Neural crest cell (in vitro differentiated cells): ENCODE measurements at regions not wholly inside any gene's neighbourhood (a gene's known extent, or its start where the extent isn't known, plus 50 kb on each side); places are given as distances from the start of the nearest gene placed in this dataset.
"Not testable (repeated sequence)": the region's sequence is repeated elsewhere in the genome, so short reads cannot be mapped to it uniquely, and the experiment has no call there.

ENCODE experiments used
- DNase-seq: peaks from one replicate; pipeline ENCODE4 v3.0.0; 2021; ENCODE audit warnings: low read depth, mixed read lengths, low spot score
- H3K27ac Mint-ChIP-seq: one replicate; pipeline ENCODE4 v1.8.0; 2021; ENCODE audit warnings: mild to moderate bottlenecking, mixed read lengths; ENCODE audit not compliant: unreplicated experiment
- H3K27me3 Mint-ChIP-seq: 2 replicates; pipeline ENCODE4 v1.8.0; 2021; ENCODE audit warnings: low read depth, mild to moderate bottlenecking, mixed read lengths
- H3K36me3 Mint-ChIP-seq: 2 replicates; pipeline ENCODE4 v1.8.0; 2021; ENCODE audit warnings: low read depth, mild to moderate bottlenecking, mixed read lengths
- H3K4me1 Mint-ChIP-seq: 2 replicates; pipeline ENCODE4 v1.8.0; 2021; ENCODE audit warnings: mixed read lengths
- H3K4me3 Mint-ChIP-seq: one replicate; pipeline ENCODE4 v1.8.0; 2021; ENCODE audit warnings: mild to moderate bottlenecking, mixed read lengths
- H3K9me3 Mint-ChIP-seq: 2 replicates; pipeline ENCODE4 v1.8.0; 2021; ENCODE audit warnings: mixed read lengths
- CTCF ChIP-seq: fragments of 200-600 bp; sonication (generic); conservative IDR thresholded peaks from 2 replicates; pipeline ENCODE4 v1.5.0; 2021; ENCODE audit warnings: antibody characterized with exemption, mild to moderate bottlenecking

- no peak overlapping the region for H3K27ac Mint-ChIP-seq
- peaks cover 5% of the 10 kb centered on the region for H3K4me1 Mint-ChIP-seq
- no peaks in the 10 kb centered on the region for H3K27me3 Mint-ChIP-seq
- H3K4me3 Mint-ChIP-seq, result no peak overlapping the region
- TF ChIP-seq CTCF, result no peak
- DNase-seq, result no peak
- no peaks in the 10 kb centered on the region for H3K9me3 Mint-ChIP-seq
- no peaks in the 10 kb centered on the region for H3K36me3 Mint-ChIP-seq
Observed at GRCh38 chr16:26413780-26414179, 652.9 kb upstream of the C16orf82 start.

GRCh38 chr16:26419458-26419857 lies 647.3 kb upstream of the C16orf82 start:
- H3K27ac Mint-ChIP-seq, H3K9me3 Mint-ChIP-seq, H3K36me3 Mint-ChIP-seq, DNase-seq, H3K4me3 Mint-ChIP-seq, H3K4me1 Mint-ChIP-seq: not testable (repeated sequence)
- H3K27me3 Mint-ChIP-seq, result peaks cover 11% of the 10 kb centered on the region

GRCh38 chr16:26430618-26431017 lies 636.1 kb upstream of the C16orf82 start:
- no peak overlapping the region for H3K4me3 Mint-ChIP-seq
- peaks cover 8% of the 10 kb centered on the region for H3K27me3 Mint-ChIP-seq
- no peak overlapping the region for H3K27ac Mint-ChIP-seq
- H3K9me3 Mint-ChIP-seq, result peaks cover 5% of the 10 kb centered on the region
- TF ChIP-seq CTCF, result no peak
- DNase-seq, result no peak
- H3K36me3 Mint-ChIP-seq, result no peaks in the 10 kb centered on the region
- no peaks in the 10 kb centered on the region for H3K4me1 Mint-ChIP-seq

GRCh38 chr16:26433807-26434206 lies 632.9 kb upstream of the C16orf82 start:
- H3K27ac Mint-ChIP-seq, result no peak overlapping the region
- no peak for DNase-seq
- H3K4me1 Mint-ChIP-seq, result no peaks in the 10 kb centered on the region
- H3K4me3 Mint-ChIP-seq, result no peak overlapping the region
- H3K9me3 Mint-ChIP-seq, result peaks cover 5% of the 10 kb centered on the region
- TF ChIP-seq CTCF, result no peak
- no peaks in the 10 kb centered on the region for H3K36me3 Mint-ChIP-seq
- peaks cover 5% of the 10 kb centered on the region for H3K27me3 Mint-ChIP-seq

GRCh38 chr16:26441178-26441577 lies 625.5 kb upstream of the C16orf82 start:
- no peak overlapping the region for H3K27ac Mint-ChIP-seq
- DNase-seq, result no peak
- no peak for TF ChIP-seq CTCF
- H3K27me3 Mint-ChIP-seq, result no peaks in the 10 kb centered on the region
- no peak overlapping the region for H3K4me3 Mint-ChIP-seq
- peaks cover 4% of the 10 kb centered on the region for H3K9me3 Mint-ChIP-seq
- H3K36me3 Mint-ChIP-seq, result no peaks in the 10 kb centered on the region
- H3K4me1 Mint-ChIP-seq, result peaks cover 10% of the 10 kb centered on the region

GRCh38 chr16:26442321-26442720 lies 624.4 kb upstream of the C16orf82 start:
- TF ChIP-seq CTCF, result no peak
- no peak overlapping the region for H3K27ac Mint-ChIP-seq
- H3K4me3 Mint-ChIP-seq, result no peak overlapping the region
- H3K4me1 Mint-ChIP-seq, result peaks cover 10% of the 10 kb centered on the region
- no peak for DNase-seq
- H3K36me3 Mint-ChIP-seq, result no peaks in the 10 kb centered on the region
- no peaks in the 10 kb centered on the region for H3K27me3 Mint-ChIP-seq
- H3K9me3 Mint-ChIP-seq, result peaks cover 6% of the 10 kb centered on the region
